ENCODE measurements at regions not wholly inside any gene's neighbourhood (a gene's known extent, or its start where the extent isn't known, plus 50 kb on each side); places are given as distances from the start of the nearest gene placed in this dataset.

GRCh38 chr10:130772676-130773075, 538.8 kb downstream of the TCERG1L start:
- no peak for DNase-seq
- no peaks in the 10 kb centered on the region for H3K27me3 Mint-ChIP-seq (ENCODE audit: unreplicated experiment)
- intact Hi-C loops (cut with micrococcal nuclease; ENCODE audit: unreplicated experiment): no loop called here
- H3K4me1 Mint-ChIP-seq (ENCODE audit: low read depth, unreplicated experiment): no peaks in the 10 kb centered on the region
- no TSS peak for BruUV-seq (replicated peaks)
- TF ChIP-seq CTCF (IDR thresholded peaks at IDR 0.05; ENCODE audit: unreplicated experiment): no peak
- H3K4me3 Mint-ChIP-seq (ENCODE audit: low read depth, unreplicated experiment): no peak overlapping the region
- CTCF ChIA-PET: no interaction called here
- no peak overlapping the region for H3K27ac Mint-ChIP-seq (ENCODE audit: unreplicated experiment)
- no peaks in the 10 kb centered on the region for H3K9me3 Mint-ChIP-seq (ENCODE audit: low read depth, unreplicated experiment)
- H3K36me3 Mint-ChIP-seq (ENCODE audit: insufficient read depth, unreplicated experiment): no peaks in the 10 kb centered on the region

GRCh38 chr10:130773941-130774340, 537.6 kb downstream of the TCERG1L start:
- Mint-ChIP-seq H3K9me3 (ENCODE audit: low read depth, unreplicated experiment) (no peaks in the 10 kb centered on the region), H3K4me3 (ENCODE audit: low read depth, unreplicated experiment) (no peak overlapping the region), H3K36me3 (ENCODE audit: insufficient read depth, unreplicated experiment) (no peaks in the 10 kb centered on the region), H3K27me3 (ENCODE audit: unreplicated experiment) (no peaks in the 10 kb centered on the region), H3K4me1 (ENCODE audit: low read depth, unreplicated experiment) (no peaks in the 10 kb centered on the region), H3K27ac (ENCODE audit: unreplicated experiment) (no peak overlapping the region)
- no peak for DNase-seq
- intact Hi-C loops (cut with micrococcal nuclease; ENCODE audit: unreplicated experiment): no loop called here
- CTCF ChIA-PET: no interaction called here
- BruUV-seq (replicated peaks): no TSS peak
- TF ChIP-seq CTCF (IDR thresholded peaks at IDR 0.05; ENCODE audit: unreplicated experiment): no peak

- no peaks in the 10 kb centered on the region for H3K36me3 Mint-ChIP-seq (ENCODE audit: insufficient read depth, unreplicated experiment)
- no TSS peak for BruUV-seq (replicated peaks)
- CTCF ChIA-PET: no interaction called here
- no peaks in the 10 kb centered on the region for H3K4me1 Mint-ChIP-seq (ENCODE audit: low read depth, unreplicated experiment)
- no peak overlapping the region for H3K27ac Mint-ChIP-seq (ENCODE audit: unreplicated experiment)
- DNase-seq: no peak
- TF ChIP-seq CTCF (IDR thresholded peaks at IDR 0.05; ENCODE audit: unreplicated experiment): no peak
- H3K27me3 Mint-ChIP-seq (ENCODE audit: unreplicated experiment): no peaks in the 10 kb centered on the region
- intact Hi-C loops (cut with micrococcal nuclease; ENCODE audit: unreplicated experiment): no loop called here
- H3K4me3 Mint-ChIP-seq (ENCODE audit: low read depth, unreplicated experiment): no peak overlapping the region
- peaks cover 2% of the 10 kb centered on the region for H3K9me3 Mint-ChIP-seq (ENCODE audit: low read depth, unreplicated experiment)
These were observed 536.6 kb downstream of the TCERG1L start for GRCh38 chr10:130774871-130775270.

GRCh38 chr10:130775311-130775710, 536.2 kb downstream of the TCERG1L start:
- intact Hi-C loops (cut with micrococcal nuclease; ENCODE audit: unreplicated experiment): no loop called here
- H3K9me3 Mint-ChIP-seq (ENCODE audit: low read depth, unreplicated experiment): peaks cover 2% of the 10 kb centered on the region
- H3K27ac Mint-ChIP-seq (ENCODE audit: unreplicated experiment): no peak overlapping the region
- no peak overlapping the region for H3K4me3 Mint-ChIP-seq (ENCODE audit: low read depth, unreplicated experiment)
- H3K27me3 Mint-ChIP-seq (ENCODE audit: unreplicated experiment): no peaks in the 10 kb centered on the region
- H3K4me1 Mint-ChIP-seq (ENCODE audit: low read depth, unreplicated experiment): no peaks in the 10 kb centered on the region
- no peak for TF ChIP-seq CTCF (IDR thresholded peaks at IDR 0.05; ENCODE audit: unreplicated experiment)
- no peak for DNase-seq
- CTCF ChIA-PET: no interaction called here
- no peaks in the 10 kb centered on the region for H3K36me3 Mint-ChIP-seq (ENCODE audit: insufficient read depth, unreplicated experiment)
- BruUV-seq (replicated peaks): no TSS peak

- Mint-ChIP-seq H3K9me3 (ENCODE audit: low read depth, unreplicated experiment) (peaks cover 4% of the 10 kb centered on the region), H3K27ac (ENCODE audit: unreplicated experiment) (no peak overlapping the region), H3K27me3 (ENCODE audit: unreplicated experiment) (no peaks in the 10 kb centered on the region), H3K4me1 (ENCODE audit: low read depth, unreplicated experiment) (no peaks in the 10 kb centered on the region), H3K36me3 (ENCODE audit: insufficient read depth, unreplicated experiment) (no peaks in the 10 kb centered on the region), H3K4me3 (ENCODE audit: low read depth, unreplicated experiment) (no peak overlapping the region)
- no peak for TF ChIP-seq CTCF (IDR thresholded peaks at IDR 0.05; ENCODE audit: unreplicated experiment)
- intact Hi-C loops (cut with micrococcal nuclease; ENCODE audit: unreplicated experiment): no loop called here
- CTCF ChIA-PET: no interaction called here
- DNase-seq: no peak
- no TSS peak for BruUV-seq (replicated peaks)
These were observed 534.8 kb downstream of the TCERG1L start for GRCh38 chr10:130776724-130777123.
